Glutamatergic neuron (in vitro differentiated cells): ENCODE measurements at regions not wholly inside any gene's neighbourhood (a gene's known extent, or its start where the extent isn't known, plus 50 kb on each side); places are given as distances from the start of the nearest gene placed in this dataset.

Source experiments
- DNase-seq: peaks from one replicate; pipeline ENCODE4 v3.0.0; 2022
- H3K27ac Mint-ChIP-seq: one replicate; pipeline ENCODE4 v1.8.0; 2020; ENCODE audit warnings: mild to moderate bottlenecking, mixed read lengths, inconsistent platforms; ENCODE audit not compliant: unreplicated experiment
- H3K27me3 Mint-ChIP-seq: one replicate; pipeline ENCODE4 v1.8.0; 2020; ENCODE audit warnings: mild to moderate bottlenecking, moderate library complexity, mixed read lengths, inconsistent platforms; ENCODE audit not compliant: unreplicated experiment
- H3K36me3 Mint-ChIP-seq: one replicate; pipeline ENCODE4 v1.8.0; 2020; ENCODE audit warnings: mild to moderate bottlenecking, mixed read lengths, inconsistent platforms; ENCODE audit not compliant: unreplicated experiment
- H3K4me1 Mint-ChIP-seq: one replicate; pipeline ENCODE4 v1.8.0; 2020; ENCODE audit warnings: mild to moderate bottlenecking, low read depth, mixed read lengths, inconsistent platforms; ENCODE audit not compliant: unreplicated experiment
- H3K4me3 Mint-ChIP-seq: one replicate; pipeline ENCODE4 v1.8.0; 2020; ENCODE audit warnings: mild to moderate bottlenecking, mixed read lengths, inconsistent platforms; ENCODE audit not compliant: unreplicated experiment
- H3K9me3 Mint-ChIP-seq: one replicate; pipeline ENCODE4 v1.8.0; 2020; ENCODE audit warnings: mild to moderate bottlenecking, moderate library complexity, mixed read lengths, inconsistent platforms; ENCODE audit not compliant: unreplicated experiment
- CTCF ChIP-seq: fragments of 200-600 bp; sonication (generic); IDR thresholded peaks from one replicate; pipeline ENCODE4 v1.5.0; 2021; ENCODE audit not compliant: partially characterized antibody, unreplicated experiment

- TF ChIP-seq CTCF: no peak
- no peak for DNase-seq
- Mint-ChIP-seq H3K9me3 (peaks cover 2% of the 10 kb centered on the region), H3K36me3 (no peaks in the 10 kb centered on the region), H3K27ac (no peak overlapping the region), H3K4me1 (peaks cover 6% of the 10 kb centered on the region), H3K4me3 (no peak overlapping the region), H3K27me3 (no peaks in the 10 kb centered on the region)
Observed at GRCh38 chr1:25128121-25128621, 104.1 kb downstream of the SYF2 start.

GRCh38 chr1:25126562-25126961, 105.7 kb downstream of the SYF2 start:
- TF ChIP-seq CTCF: no peak
- Mint-ChIP-seq H3K27ac (no peak overlapping the region), H3K27me3 (no peaks in the 10 kb centered on the region), H3K4me3 (no peak overlapping the region), H3K9me3 (peaks cover 2% of the 10 kb centered on the region), H3K4me1 (peaks cover 6% of the 10 kb centered on the region), H3K36me3 (no peaks in the 10 kb centered on the region)
- DNase-seq: no peak

- DNase-seq: no peak
- peaks cover 3% of the 10 kb centered on the region for H3K4me1 Mint-ChIP-seq
Observed at GRCh38 chr1:25123551-25123950, 108.8 kb downstream of the SYF2 start.

GRCh38 chr1:25122747-25123146, 109.6 kb downstream of the SYF2 start:
- no peak for TF ChIP-seq CTCF
- DNase-seq: no peak

More at GRCh38 chr1:25123551-25123950, 108.8 kb downstream of the SYF2 start:
- Mint-ChIP-seq H3K27me3 (no peaks in the 10 kb centered on the region), H3K27ac (no peak overlapping the region), H3K36me3 (no peaks in the 10 kb centered on the region), H3K4me3 (no peak overlapping the region), H3K9me3 (peaks cover 3% of the 10 kb centered on the region)
- no peak for TF ChIP-seq CTCF

GRCh38 chr1:25120281-25120680, 112.0 kb downstream of the SYF2 start:
- H3K9me3 Mint-ChIP-seq: peaks cover 5% of the 10 kb centered on the region
- TF ChIP-seq CTCF: no peak

More at GRCh38 chr1:25122747-25123146, 109.6 kb downstream of the SYF2 start:
- Mint-ChIP-seq H3K4me1 (no peaks in the 10 kb centered on the region), H3K36me3 (no peaks in the 10 kb centered on the region), H3K27ac (no peak overlapping the region), H3K4me3 (no peak overlapping the region), H3K9me3 (peaks cover 3% of the 10 kb centered on the region), H3K27me3 (no peaks in the 10 kb centered on the region)

More at GRCh38 chr1:25120281-25120680, 112.0 kb downstream of the SYF2 start:
- no peaks in the 10 kb centered on the region for H3K4me1 Mint-ChIP-seq
- no peak overlapping the region for H3K4me3 Mint-ChIP-seq
- no peak overlapping the region for H3K27ac Mint-ChIP-seq
- H3K27me3 Mint-ChIP-seq: peaks cover 3% of the 10 kb centered on the region
- DNase-seq: no peak
- H3K36me3 Mint-ChIP-seq: no peaks in the 10 kb centered on the region
